SIG-M5 (cell line): ENCODE measurements at regions not wholly inside any gene's neighbourhood (a gene's known extent, or its start where the extent isn't known, plus 50 kb on each side); places are given as distances from the start of the nearest gene placed in this dataset.
"Not testable (repeated sequence)": the region's sequence is repeated elsewhere in the genome, so short reads cannot be mapped to it uniquely, and the experiment has no call there.

Experiments
- DNase-seq: peaks from one replicate; lab custom pipeline; 2025; lab: John Stamatoyannopoulos, UW

DNA sequence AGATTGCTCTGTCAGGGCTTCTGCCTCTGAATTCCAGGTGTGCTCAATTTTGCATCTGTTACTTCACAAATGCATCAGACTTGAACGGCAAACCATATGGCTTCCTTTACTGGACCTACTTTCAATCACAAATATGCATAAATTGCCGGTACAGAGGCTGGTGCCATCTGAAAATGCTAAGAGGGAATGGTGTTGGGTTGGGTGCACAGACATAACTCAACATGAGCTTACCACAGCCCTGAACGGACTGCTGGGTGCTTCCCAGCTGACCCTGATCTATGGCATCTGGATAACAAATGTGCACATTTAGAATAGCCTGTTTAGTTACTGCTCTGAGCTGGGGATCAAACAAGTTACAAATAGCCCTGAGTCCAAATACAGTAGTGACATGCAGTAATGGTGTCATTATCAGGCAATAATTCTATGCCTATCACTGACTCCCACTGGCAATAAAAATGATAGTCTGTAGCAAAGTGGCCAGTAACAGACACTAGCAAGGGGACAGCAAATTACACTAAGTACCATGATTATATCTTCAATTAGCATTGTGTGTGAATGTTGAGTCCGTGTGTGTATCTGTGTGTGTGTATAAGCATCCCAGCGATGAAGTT, 927.3 kb downstream of the DIAPH3 start:
- DNase-seq: no peak

DNA sequence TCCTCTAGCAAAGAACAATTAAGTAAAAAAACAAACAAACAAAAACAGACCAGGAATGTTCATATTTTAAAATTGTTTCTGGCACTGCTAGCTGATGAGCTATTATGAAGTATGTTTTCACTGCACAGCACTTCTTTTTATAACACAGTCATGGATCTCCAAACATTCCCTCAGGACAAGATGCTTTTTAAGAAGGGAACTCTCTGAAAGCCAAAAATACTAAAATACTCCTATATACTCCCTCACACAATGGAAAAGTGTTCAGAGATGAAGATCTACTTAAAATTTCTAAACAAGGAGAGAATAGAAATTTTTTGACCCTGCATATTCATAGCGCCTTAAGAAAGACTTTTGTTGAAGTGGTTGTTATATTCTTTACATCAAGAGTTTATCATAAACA, 926.8 kb downstream of the DIAPH3 start:
- no peak for DNase-seq

DNA sequence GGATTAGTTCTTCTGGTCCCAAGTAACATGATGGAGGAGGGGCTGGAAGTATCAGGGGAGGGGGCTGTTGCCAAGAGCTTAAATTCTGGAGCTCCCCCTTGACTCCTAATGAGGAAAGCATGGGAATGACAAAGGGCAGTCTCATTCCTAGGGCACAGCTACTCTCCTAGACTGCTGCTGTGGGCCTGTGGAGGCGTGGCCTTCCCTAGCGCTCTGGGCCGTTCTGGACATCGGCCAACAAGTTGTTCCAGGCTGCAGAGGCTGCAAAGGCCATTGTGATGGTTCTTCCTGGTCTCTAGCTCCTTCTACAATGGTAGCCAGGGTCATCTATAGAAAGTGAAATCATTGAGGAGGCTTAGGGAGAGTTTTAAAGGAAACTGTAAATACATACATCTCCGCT, 916.6 kb downstream of the DIAPH3 start:
- no peak for DNase-seq

DNA sequence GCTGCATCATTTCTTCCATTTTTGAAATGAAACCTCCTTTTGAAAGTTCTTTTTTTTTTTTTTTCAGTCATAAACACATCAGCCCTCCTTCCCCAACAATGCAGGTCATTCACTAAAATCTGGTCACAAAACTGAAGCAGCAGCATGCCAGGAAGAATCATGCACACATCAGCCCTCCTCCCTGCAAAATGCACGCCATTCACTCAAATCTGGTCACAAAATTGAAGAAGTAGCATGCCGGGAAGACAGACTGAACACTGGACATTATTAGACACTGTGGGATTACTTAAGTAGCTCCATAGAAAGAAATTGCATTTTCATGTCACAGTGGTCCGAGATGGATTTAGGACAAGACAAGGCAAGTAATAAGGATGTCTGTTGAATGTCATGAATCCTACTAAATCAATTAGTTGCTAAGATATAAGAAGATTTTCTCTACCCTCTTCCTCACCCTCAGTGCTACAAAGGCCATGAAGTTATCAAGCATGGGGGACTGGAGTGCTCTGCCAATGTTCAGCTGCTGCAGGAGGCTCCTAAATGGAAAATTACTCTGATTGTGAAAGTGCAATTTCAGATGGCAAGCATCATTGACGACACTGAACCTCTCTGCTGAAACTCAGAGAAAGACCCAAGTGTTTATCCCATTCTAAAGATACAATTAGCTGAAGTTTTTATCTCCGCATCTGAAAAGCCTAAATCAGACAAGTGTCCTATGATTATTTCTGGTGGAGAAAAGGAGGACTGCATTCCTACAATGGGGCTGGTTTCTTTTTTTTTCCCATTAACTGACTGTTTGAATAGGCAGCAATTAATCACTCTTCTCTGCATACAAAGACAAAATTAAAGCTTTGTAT, 913.2 kb downstream of the DIAPH3 start:
- no peak for DNase-seq

DNA sequence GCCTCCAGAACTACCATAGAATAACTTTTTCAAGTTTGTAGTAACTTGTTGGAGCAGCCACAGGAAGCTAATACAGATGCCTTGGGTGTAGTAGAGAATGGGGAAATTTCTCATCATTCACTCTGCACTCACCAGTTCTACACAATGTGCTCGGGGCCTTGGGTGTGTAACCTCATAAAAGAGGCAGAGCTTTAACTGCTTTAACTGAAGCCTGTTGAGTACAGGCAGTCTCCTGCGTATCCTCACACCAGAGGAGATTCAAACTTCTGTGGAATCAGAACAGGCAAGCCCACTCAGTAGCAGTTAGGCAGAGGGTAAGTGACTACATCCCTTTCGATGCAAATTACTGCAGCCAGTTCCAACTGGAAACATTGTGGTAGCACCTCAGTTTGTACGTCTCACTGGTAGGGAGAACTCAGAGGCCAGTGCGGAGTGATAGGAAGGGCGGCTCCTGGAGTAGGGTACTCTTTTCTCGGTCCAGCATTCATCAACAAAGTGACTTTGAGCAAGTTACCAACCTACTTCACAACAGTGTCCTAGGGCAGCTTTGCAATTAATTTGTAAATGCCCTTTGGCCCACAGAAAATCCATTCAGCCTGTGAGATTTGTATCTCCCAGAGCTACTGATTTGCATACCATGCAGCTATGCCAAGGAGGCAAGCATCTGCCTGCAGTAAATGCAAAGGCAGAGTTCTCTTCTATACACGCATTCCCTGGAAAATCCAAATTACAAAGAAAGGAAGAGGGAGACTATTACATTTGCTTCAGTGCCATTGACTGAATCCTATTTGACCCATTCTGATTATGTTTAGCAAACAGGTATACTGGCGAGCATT, 904.3 kb downstream of the DIAPH3 start:
- DNase-seq: no peak

DNA sequence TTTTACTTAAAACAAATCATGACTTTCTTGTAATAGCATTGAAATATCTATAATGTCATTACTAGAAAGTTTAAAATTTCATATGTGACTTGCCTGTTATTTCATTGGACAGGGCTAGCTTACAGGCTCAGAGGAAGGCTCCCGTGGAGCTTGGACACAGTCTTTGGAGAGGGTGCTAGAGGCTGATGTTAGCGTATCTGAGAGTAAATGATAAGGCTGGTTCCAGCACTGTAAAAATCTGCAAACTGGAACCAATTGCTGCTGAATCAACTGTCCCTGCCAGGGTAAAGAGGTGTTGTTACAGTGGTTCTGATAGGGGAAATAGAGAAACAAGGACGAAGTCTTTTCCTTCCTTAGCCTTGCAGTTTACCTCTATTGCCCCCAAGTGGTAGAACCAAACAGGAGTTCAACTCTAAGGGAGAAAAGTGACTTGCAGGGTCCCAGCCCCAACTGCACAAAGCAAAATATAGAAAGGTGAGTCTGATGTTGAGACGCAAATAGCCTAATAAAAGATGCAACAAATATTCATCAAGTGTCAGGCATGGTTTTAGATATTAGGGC, 901.7 kb downstream of the DIAPH3 start:
- DNase-seq: no peak

DNA sequence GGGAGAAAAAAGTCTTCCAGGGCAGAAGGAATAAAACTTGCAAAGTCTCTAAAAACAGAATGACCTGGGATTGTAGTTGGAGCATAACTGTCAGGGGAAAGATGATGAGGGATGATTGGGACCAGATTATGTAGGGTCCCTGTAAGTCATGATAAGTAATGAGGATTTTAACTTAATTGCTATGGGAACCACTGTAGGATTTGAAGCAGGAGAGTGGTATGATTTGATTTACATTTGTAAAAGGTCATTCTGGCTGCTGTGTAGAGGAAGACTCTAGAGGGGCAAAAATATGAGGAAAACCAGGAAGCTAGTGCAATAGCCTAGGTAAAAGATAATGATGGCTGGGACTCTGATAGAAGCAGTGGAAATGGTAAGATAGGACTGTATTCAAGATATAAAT, 900.2 kb downstream of the DIAPH3 start:
- no peak for DNase-seq

DNA sequence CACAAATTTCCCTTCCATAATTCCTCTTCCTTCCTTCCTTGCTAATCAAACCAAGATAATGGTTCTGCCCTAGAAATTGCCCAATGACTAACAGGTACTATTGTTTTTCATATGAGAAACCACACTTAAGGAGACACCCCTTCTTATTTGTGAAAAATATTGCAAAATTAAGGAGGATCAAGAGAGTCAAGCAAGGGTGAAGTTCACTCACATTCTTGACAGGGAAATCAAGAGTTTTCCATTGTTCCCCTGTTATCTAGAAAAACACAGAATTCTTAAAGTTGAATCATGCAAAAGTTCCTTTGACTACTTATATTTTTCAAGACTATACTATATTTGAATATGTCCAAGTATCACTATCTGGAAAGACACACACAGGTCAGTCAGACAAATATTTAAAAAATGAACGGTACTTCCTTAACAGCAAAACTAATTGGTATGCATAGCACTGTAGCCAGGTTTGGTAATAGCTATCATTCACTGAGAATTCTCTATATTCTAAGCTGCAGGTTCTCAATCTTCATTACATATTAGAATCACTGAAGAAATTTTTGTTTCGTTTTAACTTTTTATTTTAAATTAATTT, 897.2 kb downstream of the DIAPH3 start:
- DNase-seq: no peak

DNA sequence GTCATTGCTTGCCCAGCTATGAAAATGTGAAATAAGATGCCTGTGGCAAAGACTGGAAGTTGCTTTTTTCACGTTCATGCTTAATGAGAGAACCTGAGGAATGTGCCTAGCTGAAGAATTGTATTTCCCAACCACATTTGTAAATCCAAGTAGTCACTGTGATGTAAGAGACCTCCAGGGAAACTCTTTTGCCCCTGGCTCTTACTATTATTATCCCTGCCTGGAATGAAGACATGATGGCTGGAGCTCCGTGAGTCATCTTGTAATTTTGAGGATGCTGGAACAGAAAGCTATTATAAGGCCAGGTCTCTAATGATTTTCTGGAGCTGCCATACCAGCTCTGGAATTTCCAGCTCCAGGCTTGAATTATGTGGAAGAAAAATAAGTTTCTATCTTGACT, 894.3 kb downstream of the DIAPH3 start:
- DNase-seq: no peak

DNA sequence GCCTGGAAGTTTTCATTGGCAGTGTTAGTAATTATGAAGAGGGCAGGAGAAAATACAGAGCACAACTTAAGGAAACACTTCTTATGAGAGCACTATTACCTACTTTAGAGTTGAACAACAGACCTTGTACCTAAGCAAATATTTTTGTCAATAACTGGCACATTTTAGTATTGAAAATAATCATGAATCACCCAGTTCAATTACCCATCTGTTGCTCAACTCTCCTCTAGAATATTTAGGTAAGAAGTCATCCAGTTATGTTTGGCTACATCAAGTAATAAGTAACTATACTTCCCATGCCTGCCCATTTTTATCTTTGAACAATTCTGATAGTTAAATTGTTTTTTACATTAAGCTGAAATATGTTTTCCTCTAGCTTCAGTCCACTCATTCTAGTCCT, 893.4 kb downstream of the DIAPH3 start:
- DNase-seq: no peak

DNA sequence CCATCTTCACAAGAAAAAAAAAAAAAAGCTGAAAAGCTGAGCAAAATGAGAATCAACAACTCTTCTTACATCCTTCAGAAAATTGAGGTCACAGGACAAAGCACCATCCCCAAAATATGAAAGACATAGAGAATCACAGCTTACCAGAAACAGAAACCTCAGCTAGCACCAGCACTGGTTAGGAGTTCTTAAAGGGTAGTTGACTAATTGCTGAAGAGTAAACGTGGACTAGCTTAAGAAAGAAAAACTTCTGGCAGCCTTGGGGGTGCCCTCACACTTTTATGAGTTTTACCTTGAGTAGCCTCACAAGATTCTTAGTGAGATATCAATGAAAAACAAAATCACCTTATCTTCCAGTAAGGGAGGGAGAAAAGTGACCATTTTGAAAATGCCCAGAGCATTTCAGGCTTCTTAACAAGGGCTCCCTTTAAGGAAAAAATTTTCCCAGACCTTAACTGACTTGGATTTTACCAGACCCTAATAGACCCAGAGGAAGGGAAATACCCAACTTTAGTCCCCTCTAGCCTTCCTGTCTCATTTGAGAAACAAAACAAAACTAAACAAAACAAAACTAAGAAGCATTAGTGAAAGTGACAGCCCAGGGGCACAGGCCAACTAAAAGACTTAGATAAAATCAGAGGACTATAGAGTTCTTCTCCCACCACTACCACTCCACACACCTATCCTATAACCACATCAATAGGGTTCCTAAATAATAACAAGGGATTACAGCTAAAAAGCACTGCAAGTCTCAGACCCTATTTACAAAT, 888.6 kb downstream of the DIAPH3 start:
- no peak for DNase-seq

DNA sequence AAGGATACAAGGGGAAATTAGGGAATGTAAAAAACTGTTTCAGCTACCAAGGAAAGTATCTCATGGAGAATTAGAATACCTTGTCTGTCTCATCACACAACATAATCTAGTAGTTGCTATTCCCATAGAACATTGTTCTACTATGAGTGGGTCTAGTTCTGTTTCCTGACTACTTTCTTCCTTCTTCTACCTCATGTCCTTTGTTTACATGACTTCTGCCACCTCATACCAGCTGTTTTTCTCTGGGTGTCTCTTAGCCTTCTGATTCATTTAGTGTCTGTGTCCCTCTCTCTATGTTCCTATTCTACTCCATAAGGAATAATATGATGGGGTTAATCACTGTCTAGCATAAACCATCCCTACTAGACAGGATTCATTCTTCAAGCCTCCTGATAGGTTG, 887.3 kb downstream of the DIAPH3 start:
- DNase-seq: no peak

DNA sequence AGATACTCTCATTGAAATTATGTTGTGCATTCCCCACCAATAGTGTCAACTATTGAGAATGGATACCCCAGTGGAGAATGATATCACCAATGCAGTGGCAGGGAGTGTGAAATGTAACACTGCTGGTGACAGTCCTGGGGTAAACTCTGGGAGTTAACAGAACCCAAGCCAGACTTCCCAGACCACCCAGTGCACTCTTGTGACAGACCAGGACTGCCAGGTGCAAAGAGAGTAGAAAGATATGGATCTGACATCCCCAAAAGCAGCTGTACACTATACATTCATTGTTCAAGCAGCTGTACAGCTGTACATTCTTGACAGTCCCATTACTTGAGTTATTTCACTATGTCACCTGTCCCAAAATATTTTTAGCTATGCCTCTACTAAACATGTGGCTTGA, 886.6 kb downstream of the DIAPH3 start:
- DNase-seq: no peak

DNA sequence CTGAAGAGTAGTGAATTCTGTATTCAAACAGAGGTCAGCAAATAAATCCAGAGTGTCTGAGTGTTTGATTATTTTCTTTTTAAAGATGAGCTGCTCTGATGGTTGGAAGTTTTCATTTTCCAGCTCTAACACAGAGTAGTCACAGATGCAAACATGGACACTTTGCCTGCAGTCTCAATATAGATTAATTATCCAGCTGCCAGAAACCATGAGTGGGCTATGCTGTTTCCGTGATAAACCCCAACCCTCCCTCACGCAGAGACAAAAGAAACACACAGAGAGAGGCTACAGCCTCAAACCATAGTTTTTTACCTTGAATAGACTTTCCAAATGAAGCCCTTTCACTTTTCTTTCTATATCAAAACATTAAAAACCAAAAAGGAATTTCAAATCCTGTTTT, 884.7 kb downstream of the DIAPH3 start:
- DNase-seq: no peak

DNA sequence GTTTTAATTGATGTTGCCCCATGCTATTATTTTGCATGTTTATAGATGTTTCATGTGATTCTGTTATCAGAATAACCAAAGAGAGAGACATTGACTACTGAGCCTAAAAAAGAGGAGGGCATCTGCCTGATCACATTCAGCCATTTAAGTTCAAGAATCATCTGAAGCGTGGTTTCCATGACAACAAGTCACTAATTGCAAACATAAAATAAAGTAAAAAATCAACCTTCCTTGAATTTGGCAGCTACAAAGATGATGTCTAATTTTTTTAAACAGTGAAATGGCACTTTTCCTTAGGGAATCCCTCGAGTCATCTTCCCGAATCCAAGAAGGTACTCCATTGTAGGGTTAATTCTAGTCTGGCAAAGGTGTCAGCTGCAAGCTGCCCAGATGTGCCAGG, 884.2 kb downstream of the DIAPH3 start:
- DNase-seq: no peak

DNA sequence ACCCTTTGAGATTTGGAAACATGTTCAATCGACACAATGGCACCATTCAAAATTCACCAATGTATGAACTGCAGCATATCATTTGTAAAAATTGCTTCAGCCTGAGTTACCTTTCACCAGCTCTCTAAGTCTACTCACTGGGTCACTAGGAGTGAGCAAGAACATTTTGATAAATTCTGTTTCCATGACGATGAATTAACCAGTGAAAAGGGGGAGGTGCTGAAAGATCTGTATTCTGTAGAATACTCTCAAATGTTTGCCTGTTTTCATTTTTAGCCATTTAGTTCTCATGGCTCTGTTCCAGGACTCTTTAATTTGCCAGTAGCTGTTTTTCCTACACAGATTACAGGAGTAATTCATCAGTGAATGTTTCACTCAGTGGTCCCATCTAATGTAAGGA, 883.4 kb downstream of the DIAPH3 start:
- DNase-seq: no peak

DNA sequence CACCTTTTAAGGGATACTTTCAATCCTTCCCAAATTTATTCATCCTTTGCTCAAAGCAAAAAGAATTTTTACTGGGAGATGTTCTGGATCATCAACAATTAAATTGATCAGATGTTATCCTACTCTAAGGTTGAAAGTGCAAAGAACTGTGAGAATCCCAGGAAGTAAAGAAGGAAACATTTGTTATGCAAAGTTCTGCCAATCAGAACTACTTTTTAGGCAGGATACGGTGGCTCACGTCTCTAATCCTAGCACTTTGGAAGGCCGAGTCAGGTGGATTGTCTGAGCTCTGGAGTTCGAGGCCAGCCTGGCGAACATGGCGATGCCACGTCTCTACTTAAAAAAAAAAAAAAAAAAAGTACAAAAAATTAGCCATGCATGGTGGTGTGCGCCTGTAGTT, 882.3 kb downstream of the DIAPH3 start:
- DNase-seq: no peak

DNA sequence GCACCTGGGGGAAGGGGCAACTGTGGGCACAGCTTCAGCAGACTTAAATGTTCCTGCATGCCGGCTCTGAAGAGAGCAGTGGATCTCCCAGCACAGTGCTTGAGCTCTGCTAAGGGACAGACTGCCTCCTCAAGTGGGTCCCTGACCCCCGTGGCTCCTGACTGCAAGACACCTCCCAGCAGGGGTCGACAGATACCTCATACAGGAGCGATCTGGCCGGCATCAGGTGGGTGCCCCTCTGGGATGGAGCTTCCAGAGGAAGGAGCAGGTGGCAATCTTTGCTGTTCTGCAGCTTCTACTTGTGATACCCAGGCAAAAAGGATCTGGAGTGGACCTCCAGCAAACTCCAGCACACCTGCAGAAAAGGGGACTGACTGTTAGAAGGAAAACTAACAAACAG, 871.5 kb downstream of the DIAPH3 start:
- not testable (repeated sequence) for DNase-seq

DNA sequence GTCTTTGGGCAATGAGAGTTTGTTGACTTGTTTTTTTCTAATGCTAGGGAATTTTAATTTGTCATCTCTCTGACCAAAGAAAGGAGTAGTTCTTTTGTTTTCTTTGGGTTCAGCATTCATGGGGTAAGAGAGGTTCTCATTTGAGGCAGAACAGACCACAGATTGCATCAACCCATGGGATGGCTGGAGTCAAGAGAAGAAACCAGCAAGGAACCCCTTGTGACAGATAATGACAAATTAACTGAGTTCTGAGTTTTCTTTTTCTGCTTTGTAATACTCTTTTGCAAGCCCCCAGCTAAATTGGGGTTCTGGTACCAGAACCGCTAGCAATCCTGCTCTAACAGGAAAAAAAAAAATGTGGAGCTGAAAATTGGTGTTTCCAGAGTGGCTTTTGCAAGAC, 864.1 kb downstream of the DIAPH3 start:
- no peak for DNase-seq

DNA sequence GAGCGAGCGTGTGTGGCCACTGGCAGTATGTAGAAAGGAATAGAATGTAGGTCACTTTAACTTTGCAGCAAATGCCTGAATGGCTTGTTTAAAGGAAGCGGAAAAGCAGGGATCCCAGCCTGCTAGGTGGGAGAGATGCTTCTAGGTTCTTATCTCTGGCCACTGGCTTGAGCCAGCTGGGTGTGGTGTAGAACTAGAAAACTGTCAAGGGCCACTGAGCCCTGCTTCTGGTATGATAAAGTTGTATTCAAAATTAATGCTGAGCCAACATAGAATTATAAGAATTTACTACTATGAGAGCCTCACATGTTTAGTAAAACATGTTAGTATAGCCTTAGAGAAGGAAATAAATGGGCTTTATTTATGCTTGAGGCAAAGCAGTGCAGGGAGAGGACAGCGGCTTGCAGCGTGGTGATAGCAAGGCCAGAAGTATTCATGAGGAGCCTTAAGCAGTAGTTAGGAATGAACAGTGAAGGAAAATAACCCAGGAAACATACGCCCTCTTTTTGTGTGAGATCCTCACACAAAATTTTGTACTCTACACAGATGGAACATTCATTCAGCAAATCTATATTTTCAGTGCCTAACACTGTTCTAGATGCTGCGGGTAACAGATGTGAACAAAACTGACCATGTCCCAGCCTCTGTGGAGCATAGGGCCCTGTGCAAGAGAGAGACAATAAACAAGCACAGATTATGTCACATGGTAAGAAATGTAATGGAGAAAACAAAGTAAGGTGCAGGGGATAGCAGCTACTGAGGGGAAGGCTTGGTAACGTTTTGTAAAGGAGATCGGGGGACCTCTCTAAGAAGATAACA, 863.2 kb downstream of the DIAPH3 start:
- no peak for DNase-seq

DNA sequence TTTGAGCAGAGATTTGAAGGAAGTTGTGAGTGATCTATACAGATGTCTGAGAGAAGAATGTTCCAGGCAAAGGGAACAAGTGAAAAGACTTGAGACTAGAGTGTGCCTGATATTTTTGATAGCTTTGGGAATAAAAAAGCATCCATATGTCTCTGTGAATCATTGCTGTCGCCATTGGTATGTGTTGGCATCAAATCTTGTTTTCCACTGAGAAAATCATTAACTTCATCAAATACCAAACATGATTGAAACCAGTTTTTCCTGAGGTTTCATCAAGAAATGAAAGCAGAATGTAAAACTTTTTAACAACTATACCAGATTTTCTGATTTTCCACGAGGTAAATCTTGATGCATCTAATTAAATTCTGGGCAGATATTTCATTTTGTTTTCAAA, 862.6 kb downstream of the DIAPH3 start:
- DNase-seq: no peak
